Liver (tissue), 3 donors: ENCODE measurements at regions not wholly inside any gene's neighbourhood (a gene's known extent, or its start where the extent isn't known, plus 50 kb on each side); places are given as distances from the start of the nearest gene placed in this dataset.

Experiments used
- CTCF ChIP-seq: fragments of 150-350 bp; IDR thresholded peaks from 2 replicates; pipeline ENCODE4 v1.5.1; 2017; ENCODE audit warnings: improper control_type of control experiment, low read depth, low read length; ENCODE audit not compliant: missing input control
- GABPA ChIP-seq, 2 donors: IDR thresholded peaks in 1 of 2; conservative IDR thresholded peaks in 1 of 2; 2 replicates each; pipeline ENCODE4 v1.6.1; 2016; ENCODE audit warnings: antibody characterized with exemption in 2 of 2, mild to moderate bottlenecking in 1 of 2, moderate library complexity in 1 of 2
- MAX ChIP-seq: IDR thresholded peaks from 2 replicates; pipeline ENCODE4 v1.6.1; 2016; ENCODE audit warnings: antibody characterized with exemption
- RAD21 ChIP-seq, 2 donors: IDR thresholded peaks; 2 replicates each; pipeline ENCODE4 v1.6.1; 2016; ENCODE audit warnings: antibody characterized with exemption in 2 of 2, mild to moderate bottlenecking in 2 of 2
- SP1 ChIP-seq: IDR thresholded peaks from 2 replicates; pipeline ENCODE4 v1.6.1; 2018; ENCODE audit warnings: antibody characterized with exemption, mild to moderate bottlenecking
- donor health status: healthy.
- donor health status: healthy.

GRCh38 chr5:56760723-56761122 lies 54.6 kb upstream of the MAP3K1 start:
- TF ChIP-seq CTCF (no peak), MAX (no peak), SP1 (no peak), GABPA (IDR thresholded peaks at IDR 0.05 in 1 of 2, conservative IDR thresholded peaks at IDR 0.05 in 1 of 2) (no peak), RAD21 (IDR thresholded peaks at IDR 0.05) (no peak)
